ENCODE measurements at regions not wholly inside any gene's neighbourhood (a gene's known extent, or its start where the extent isn't known, plus 50 kb on each side); places are given as distances from the start of the nearest gene placed in this dataset.

DNA sequence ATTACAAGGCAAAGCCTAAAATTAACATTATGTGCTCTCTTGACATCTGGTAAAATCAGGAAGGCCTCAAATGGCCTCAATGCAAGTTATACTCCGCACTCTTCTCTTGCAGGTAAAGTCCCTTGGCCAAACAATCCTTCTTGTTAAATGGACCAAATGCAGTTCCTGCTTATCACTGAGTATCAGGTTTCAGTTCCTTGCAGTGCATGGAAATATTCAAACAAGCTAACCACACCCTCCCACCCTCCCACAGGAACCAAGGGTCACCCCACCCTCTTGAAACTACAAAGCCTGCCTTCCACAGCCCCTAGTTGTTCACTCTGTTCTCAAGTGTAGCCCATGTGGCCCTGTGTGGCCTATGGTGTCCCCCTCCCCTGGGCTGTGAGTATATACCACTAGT lies 171.9 kb upstream of the CADPS start:
- TF ChIP-seq CTCF (IDR thresholded peaks at IDR 0.05), result no peak
- WGBS (ENCODE audit: insufficient coverage, low coverage, low lambda C conversion rate, missing lambda C conversion rate), result 100% methylated on average over 1 of the region's 1 CpG
- no peaks in the 10 kb centered on the region for H3K36me3 ChIP-seq
- H3K4me3 ChIP-seq, result no peak overlapping the region
- H3K27ac ChIP-seq, result no peak overlapping the region
- ATAC-seq (no peak), DNase-seq (no peak)
- no peaks in the 10 kb centered on the region for H3K27me3 ChIP-seq
- H3K4me1 ChIP-seq, result no peaks in the 10 kb centered on the region
- intact Hi-C loops (cut with DNase I), result no loop called here
- H3K9me3 ChIP-seq, result no peaks in the 10 kb centered on the region

GRCh38 chr3:63048367-63049326 lies 173.4 kb upstream of the CADPS start:
- H3K36me3 ChIP-seq, result no peaks in the 10 kb centered on the region
- no peak overlapping the region for H3K4me3 ChIP-seq
- intact Hi-C loops (cut with DNase I), result no loop called here
- no peaks in the 10 kb centered on the region for H3K9me3 ChIP-seq
- no peak overlapping the region for H3K27ac ChIP-seq
- no peak for TF ChIP-seq POLR2A (IDR thresholded peaks at IDR 0.05)
- no peak for TF ChIP-seq CTCF (IDR thresholded peaks at IDR 0.05)
- no peaks in the 10 kb centered on the region for H3K4me1 ChIP-seq
- 75% methylated on average over 3 of the region's 4 CpGs for WGBS (ENCODE audit: insufficient coverage, low coverage, low lambda C conversion rate, missing lambda C conversion rate)
- DNase-seq (no peak), ATAC-seq (no peak)
- no peaks in the 10 kb centered on the region for H3K27me3 ChIP-seq

DNA sequence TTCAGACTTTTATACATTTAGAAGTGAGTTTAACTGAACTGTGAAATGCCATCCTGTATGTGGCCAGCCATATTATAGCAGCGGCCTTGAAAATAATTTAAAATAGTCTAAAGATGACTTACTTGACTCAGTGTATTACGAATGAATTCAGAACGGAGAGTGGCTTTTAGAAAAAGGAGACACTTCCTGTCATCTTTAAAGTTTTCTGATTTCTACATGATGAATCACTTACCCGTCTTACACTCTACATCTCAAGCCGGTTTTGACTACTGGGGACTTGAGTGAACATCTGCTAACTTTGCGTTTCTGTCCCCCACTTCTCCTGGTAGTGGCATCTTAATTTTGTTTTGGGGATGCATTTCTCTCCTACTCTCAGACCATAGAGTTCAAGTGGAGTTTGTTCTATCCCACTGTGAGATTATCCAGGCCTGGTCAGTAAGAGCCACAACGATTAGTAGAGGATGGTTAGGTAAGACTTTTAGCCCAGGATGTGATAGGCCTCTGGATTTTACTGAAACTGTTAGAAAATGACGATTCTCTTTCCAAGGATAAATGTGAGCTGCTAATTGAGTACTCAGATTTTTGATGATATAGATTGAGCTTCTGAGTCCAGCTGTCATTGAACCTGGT lies 175.4 kb upstream of the CADPS start:
- H3K4me3 ChIP-seq, result no peak overlapping the region
- H3K27ac ChIP-seq, result no peak overlapping the region
- H3K27me3 ChIP-seq, result no peaks in the 10 kb centered on the region
- ATAC-seq (no peak), DNase-seq (no peak)
- TF ChIP-seq CTCF (IDR thresholded peaks at IDR 0.05) (no peak), POLR2A (IDR thresholded peaks at IDR 0.05) (no peak)
- intact Hi-C loops (cut with DNase I), result no loop called here
- no peaks in the 10 kb centered on the region for H3K4me1 ChIP-seq
- H3K9me3 ChIP-seq, result no peaks in the 10 kb centered on the region
- WGBS (ENCODE audit: insufficient coverage, low coverage, low lambda C conversion rate, missing lambda C conversion rate), result 47% methylated on average over 8 of the region's 8 CpGs
- no peaks in the 10 kb centered on the region for H3K36me3 ChIP-seq

- no peaks in the 10 kb centered on the region for H3K36me3 ChIP-seq
- no peaks in the 10 kb centered on the region for H3K27me3 ChIP-seq
- H3K27ac ChIP-seq, result no peak overlapping the region
- DNase-seq, result no peak
- intact Hi-C loops (cut with DNase I), result no loop called here
- ATAC-seq, result no peak
- H3K4me3 ChIP-seq, result no peak overlapping the region
- no peaks in the 10 kb centered on the region for H3K9me3 ChIP-seq
- TF ChIP-seq CTCF (IDR thresholded peaks at IDR 0.05) (no peak), POLR2A (IDR thresholded peaks at IDR 0.05) (no peak)
- 25% methylated on average over 5 of the region's 5 CpGs for WGBS (ENCODE audit: insufficient coverage, low coverage, low lambda C conversion rate, missing lambda C conversion rate)
- H3K4me1 ChIP-seq, result no peaks in the 10 kb centered on the region
Measured at GRCh38 chr3:63051920-63052319, 176.7 kb upstream of the CADPS start.
